Sigmoid colon (tissue), 4 donors: ENCODE measurements at regions not wholly inside any gene's neighbourhood (a gene's known extent, or its start where the extent isn't known, plus 50 kb on each side); places are given as distances from the start of the nearest gene placed in this dataset.

Experiments
- CTCF ChIP-seq, 4 experiments: fragments of 450-650 bp in 3 of 4; fragments of 200-600 bp in 1 of 4; IDR thresholded peaks; one replicate each; pipeline ENCODE4 v1.5.1; 2016 to 2019; ENCODE audit warnings: antibody characterized with exemption in 4 of 4, mild to moderate bottlenecking in 3 of 4, moderate library complexity in 2 of 4
- EP300 ChIP-seq, 4 donors: sonication (generic); formaldehyde crosslinking; IDR thresholded peaks; one replicate each; pipeline ENCODE4 v1.6.1; 2017; ENCODE audit warnings: antibody characterized with exemption in 4 of 4
- POLR2A ChIP-seq, 2 donors: fragments of 450-650 bp; IDR thresholded peaks; one replicate each; pipeline ENCODE4 v1.6.1; 2016; ENCODE audit warnings: antibody characterized with exemption in 2 of 2, mild to moderate bottlenecking in 2 of 2, moderate library complexity in 2 of 2
- POLR2AphosphoS5 ChIP-seq, 4 donors: sonication (generic); formaldehyde crosslinking; IDR thresholded peaks; one replicate each; pipeline ENCODE4 v1.6.1; 2017; ENCODE audit warnings: antibody characterized with exemption in 4 of 4

GRCh38 chr1:224879162-224879803 is 50.2 kb upstream of the DNAH14 start:
- no peak for TF ChIP-seq CTCF (IDR thresholded peaks at IDR 0.05)
- TF ChIP-seq POLR2A (IDR thresholded peaks at IDR 0.05) = no peak
- TF ChIP-seq POLR2AphosphoS5 (IDR thresholded peaks at IDR 0.05) = no peak
- TF ChIP-seq EP300 (IDR thresholded peaks at IDR 0.05) = no peak
